K562 (cell line): ENCODE measurements at regions not wholly inside any gene's neighbourhood (a gene's known extent, or its start where the extent isn't known, plus 50 kb on each side); places are given as distances from the start of the nearest gene placed in this dataset.

Experiments used
- ARNT ChIP-seq, 2 experiments: fragments of 450-650 bp; IDR thresholded peaks; 2 replicates each; pipeline ENCODE4 v1.6.1; 2016; ENCODE audit warnings: mild to moderate bottlenecking in 1 of 2
- CHD4 ChIP-seq: fragments of 200-600 bp; sonication (generic); IDR thresholded peaks from 3 replicates; pipeline ENCODE4 v1.6.1; 2012; ENCODE audit warnings: low read depth, mild to moderate bottlenecking, mixed read lengths, low read length, inconsistent platforms; ENCODE audit not compliant: insufficient read depth, insufficient replicate concordance, poor library complexity, severe bottlenecking
- MXI1 ChIP-seq: IDR thresholded peaks from 2 replicates; pipeline ENCODE4 v1.6.1; 2011; ENCODE audit warnings: low read depth, mild to moderate bottlenecking, improper control_type of control experiment, low read length
- POLR2AphosphoS5 ChIP-seq: IDR thresholded peaks from 2 replicates; pipeline ENCODE4 v1.6.1; 2011; ENCODE audit warnings: mild to moderate bottlenecking, low read depth, low read length, moderate library complexity; ENCODE audit not compliant: control insufficient read depth, insufficient read depth
- ZFX ChIP-seq: sonication (generic); formaldehyde crosslinking; IDR thresholded peaks from 2 replicates; pipeline ENCODE4 v1.8.0; 2022; ENCODE audit warnings: mild to moderate bottlenecking, missing genetic modification reagents, moderate library complexity
- ZNF274 ChIP-seq: IDR thresholded peaks from 2 replicates; pipeline ENCODE4 v1.6.1; 2011; ENCODE audit warnings: low read depth, mild to moderate bottlenecking, low read length, moderate library complexity, borderline replicate concordance
- ZNF740 ChIP-seq, 3 experiments: fragments of 200-800 bp in 1 of 3; sonication (Bioruptor generic) in 1 of 3; sonication (generic) in 1 of 3; formaldehyde crosslinking in 1 of 3; IDR thresholded peaks; 2 replicates each; pipeline versions ENCODE4 v1.6.1 to v1.8.0; 2016 to 2022; ENCODE audit warnings: mild to moderate bottlenecking in 2 of 3, missing compliant biosample characterization in 2 of 3, missing genetic modification characterization in 2 of 3, missing genetic modification reagents in 1 of 3

GRCh38 chr16:63422715-63423114 is 1386.5 kb upstream of the CDH8 start:
- TF ChIP-seq ARNT (IDR thresholded peaks at IDR 0.05): no peak
- TF ChIP-seq MXI1: no peak
- no peak for TF ChIP-seq CHD4
- no peak for TF ChIP-seq POLR2AphosphoS5
- TF ChIP-seq ZNF740 (CRISPR knock-in tag; IDR thresholded peaks at IDR 0.05): no peak
- no peak for TF ChIP-seq ZNF740 (tag; IDR thresholded peaks at IDR 0.05)
- TF ChIP-seq ZNF274: no peak
- no peak for TF ChIP-seq ZFX (CRISPR knock-in tag)
